Fibroblast of villous mesenchyme (primary cell): ENCODE measurements at regions not wholly inside any gene's neighbourhood (a gene's known extent, or its start where the extent isn't known, plus 50 kb on each side); places are given as distances from the start of the nearest gene placed in this dataset.

Experiments used
- DNase-seq: peaks from one replicate; pipeline ENCODE4 v3.0.0-alpha.2; 2010; ENCODE audit warnings: low read depth
- H3K4me3 ChIP-seq: 2 replicates; pipeline ENCODE4 v1.5.1; 2011; ENCODE audit warnings: low read depth, mild to moderate bottlenecking, low read length
- TF ChIP-seq, protein P1 (sequence below): IDR thresholded peaks from 2 replicates; pipeline ENCODE4 v1.5.1; 2012; ENCODE audit warnings: low read depth, mild to moderate bottlenecking, low read length; ENCODE audit not compliant: insufficient read depth

DNA sequence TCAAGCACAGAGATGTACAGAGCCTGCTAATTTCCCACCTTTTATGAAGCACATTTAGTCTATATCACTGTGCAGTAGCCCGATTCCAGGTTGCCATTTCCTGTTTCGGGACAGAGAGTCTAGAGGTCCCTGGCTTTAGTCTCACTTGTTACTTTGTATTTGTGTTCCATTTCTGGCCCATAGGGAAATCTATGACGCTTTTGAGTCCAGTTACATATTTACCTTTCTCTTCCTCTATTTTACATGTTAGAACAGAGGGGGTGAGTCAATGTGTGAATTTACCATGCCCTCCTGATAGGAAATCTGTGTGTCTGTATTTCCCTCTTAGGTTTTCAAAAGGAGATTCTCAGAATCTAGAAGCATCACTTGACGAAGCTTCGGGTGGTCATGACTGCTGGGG is 227.1 kb upstream of the ZFHX3 start:
- DNase-seq = no peak
- TF ChIP-seq, protein P1, sequence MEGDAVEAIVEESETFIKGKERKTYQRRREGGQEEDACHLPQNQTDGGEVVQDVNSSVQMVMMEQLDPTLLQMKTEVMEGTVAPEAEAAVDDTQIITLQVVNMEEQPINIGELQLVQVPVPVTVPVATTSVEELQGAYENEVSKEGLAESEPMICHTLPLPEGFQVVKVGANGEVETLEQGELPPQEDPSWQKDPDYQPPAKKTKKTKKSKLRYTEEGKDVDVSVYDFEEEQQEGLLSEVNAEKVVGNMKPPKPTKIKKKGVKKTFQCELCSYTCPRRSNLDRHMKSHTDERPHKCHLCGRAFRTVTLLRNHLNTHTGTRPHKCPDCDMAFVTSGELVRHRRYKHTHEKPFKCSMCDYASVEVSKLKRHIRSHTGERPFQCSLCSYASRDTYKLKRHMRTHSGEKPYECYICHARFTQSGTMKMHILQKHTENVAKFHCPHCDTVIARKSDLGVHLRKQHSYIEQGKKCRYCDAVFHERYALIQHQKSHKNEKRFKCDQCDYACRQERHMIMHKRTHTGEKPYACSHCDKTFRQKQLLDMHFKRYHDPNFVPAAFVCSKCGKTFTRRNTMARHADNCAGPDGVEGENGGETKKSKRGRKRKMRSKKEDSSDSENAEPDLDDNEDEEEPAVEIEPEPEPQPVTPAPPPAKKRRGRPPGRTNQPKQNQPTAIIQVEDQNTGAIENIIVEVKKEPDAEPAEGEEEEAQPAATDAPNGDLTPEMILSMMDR = no peak
- no peak overlapping the region for H3K4me3 ChIP-seq

DNA sequence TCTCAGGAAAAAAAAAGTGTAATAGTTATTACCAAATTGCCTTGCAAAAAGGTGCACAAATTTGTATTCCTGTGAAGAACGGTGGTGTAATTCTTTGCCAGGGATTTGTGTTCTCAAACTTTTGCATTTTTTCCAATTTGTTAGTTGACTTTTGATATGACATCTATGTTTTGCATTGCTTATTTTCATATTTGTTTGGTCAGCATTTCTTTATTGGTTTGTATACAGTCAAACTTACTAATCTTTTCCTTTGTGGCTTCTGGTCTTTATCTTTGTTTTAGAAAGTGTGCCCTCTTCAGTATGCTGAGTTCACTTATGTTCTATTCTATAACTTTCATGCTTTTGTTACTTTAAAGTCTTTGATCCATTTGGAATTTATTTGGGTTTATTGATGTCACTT is 226.2 kb upstream of the ZFHX3 start:
- no peak overlapping the region for H3K4me3 ChIP-seq
- DNase-seq = no peak
- TF ChIP-seq, protein P1 = no peak

DNA sequence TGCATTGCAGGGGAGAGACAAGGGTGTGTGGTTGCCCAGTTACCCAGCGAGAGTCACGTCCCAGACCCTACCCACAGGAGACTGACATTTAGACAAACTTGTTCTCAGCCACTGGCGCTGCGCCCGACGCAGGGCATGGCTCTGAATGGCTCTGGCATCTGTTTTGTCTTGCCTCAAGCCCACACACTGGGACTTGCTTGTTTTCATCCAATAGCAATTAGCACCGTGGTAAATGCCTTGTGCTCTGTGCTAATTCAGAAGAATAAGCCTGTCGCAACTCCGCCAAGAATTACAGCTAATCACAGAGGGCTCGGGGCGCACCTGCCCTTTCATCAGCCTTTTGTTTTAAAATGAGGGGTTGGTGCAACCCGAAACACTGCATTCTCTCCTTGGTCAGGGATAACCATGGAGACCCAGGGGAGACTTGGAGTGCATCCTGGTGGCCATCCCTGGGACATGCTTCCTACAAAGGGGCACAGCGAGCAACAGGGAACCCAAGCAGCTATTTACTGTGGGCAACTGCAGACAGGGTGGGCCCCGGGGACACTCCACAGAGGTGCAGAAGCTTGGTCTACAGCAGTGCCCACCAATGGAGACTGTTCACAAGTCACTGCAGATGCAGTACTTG is 220.6 kb upstream of the ZFHX3 start:
- DNase-seq = peak; percentile 2

DNA sequence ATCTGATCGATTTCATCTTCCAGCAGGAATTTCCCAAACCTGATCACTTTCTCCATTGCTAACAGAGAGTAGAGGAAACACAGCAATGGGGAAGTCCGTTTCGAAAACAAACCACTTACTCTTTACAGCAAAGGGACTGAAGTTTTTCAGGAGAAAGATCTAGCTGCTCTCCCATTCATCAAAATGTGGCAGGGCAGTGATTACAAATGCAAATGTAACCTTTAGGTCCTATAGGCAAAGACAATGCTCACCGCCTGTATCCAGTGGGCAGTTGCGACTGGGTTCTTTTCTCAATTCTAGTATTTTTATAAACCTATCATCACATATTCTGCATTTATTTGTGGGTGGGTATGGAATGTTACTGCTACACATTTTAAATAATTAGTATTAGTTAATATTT is 218.0 kb upstream of the ZFHX3 start:
- TF ChIP-seq, protein P1 = no peak
- H3K4me3 ChIP-seq = no peak overlapping the region
- DNase-seq = no peak

More for the DNA sequence above, 220.6 kb upstream of the ZFHX3 start:
- no peak overlapping the region for H3K4me3 ChIP-seq
- TF ChIP-seq, protein P1 = peak; percentile 41

DNA sequence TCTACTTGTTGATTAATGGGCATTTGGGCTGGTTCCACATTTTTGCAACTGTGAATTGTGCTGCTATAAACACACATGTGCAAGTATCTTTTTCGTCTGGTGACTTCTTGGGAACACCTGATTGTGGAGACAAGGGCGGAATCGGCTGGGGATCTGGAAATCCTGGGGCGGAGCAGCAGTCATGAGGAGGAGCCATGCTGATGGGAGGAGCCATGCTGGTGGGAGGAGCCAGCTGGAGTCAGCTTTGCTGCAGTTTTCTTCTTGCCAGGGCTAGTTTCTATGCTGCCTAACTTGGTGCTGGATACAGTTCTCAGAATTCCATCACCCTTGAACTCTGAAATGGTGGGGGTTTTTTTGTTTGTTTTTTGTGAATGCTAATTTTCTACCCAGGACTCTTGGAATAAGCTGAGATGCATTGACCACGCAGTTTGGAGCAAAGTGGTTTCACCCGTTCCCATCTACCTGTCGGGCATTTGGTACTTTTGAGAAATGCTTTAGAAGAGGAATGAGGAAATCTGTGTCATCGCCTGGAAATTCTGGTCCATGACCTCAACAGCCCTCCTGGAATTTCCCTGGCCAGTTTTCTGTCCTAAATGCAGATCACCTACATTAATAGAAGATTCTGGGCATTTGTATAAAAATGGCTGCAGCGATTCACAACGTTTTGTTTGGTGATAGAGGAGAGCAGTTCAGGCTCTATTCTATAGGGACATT is 217.4 kb upstream of the ZFHX3 start:
- TF ChIP-seq, protein P1 = no peak
- H3K4me3 ChIP-seq = no peak overlapping the region
- no peak for DNase-seq

DNA sequence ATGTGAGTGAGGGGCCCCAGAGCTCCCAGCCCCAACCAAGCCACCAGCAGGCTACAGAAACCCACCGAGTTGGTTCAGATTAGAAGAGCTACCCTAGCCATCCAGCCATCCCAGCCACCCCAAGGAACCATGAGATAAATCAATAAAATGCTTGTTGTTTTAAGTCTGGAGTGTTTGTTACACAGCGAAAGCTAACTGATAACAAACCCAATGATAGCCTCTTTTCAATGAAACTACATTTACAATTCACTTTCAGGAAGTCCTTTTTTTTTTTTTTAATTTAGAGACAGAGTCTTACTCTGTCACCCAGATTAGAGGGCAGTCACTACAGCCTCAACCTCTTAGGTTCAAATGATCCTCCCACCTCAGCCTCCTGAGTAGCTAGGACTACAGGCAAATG is 215.0 kb upstream of the ZFHX3 start:
- TF ChIP-seq, protein P1 = no peak

DNA sequence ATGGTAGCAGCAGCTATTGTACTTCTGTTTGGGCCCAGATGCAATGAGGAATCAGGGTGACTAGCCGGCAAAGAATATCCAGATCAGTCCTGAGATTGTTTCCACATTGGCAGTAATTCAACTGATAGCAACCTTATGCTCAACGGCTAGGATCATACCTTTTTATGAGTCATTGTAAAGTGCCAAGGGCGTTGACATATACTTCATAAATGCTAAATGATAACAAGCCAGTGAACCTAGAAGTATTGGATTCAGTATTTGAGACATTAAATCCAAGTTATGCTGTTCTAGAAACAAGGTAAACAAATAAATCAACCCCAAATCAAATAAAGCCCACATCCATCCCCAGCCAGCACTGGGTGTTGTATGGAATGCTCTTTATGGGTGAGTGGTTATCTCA is 207.1 kb upstream of the ZFHX3 start:
- TF ChIP-seq, protein P1 = no peak
- DNase-seq = no peak
- no peak overlapping the region for H3K4me3 ChIP-seq

More for the DNA sequence above, 215.0 kb upstream of the ZFHX3 start:
- H3K4me3 ChIP-seq = no peak overlapping the region
- no peak for DNase-seq
